A549 (cell line): ENCODE measurements at regions not wholly inside any gene's neighbourhood (a gene's known extent, or its start where the extent isn't known, plus 50 kb on each side); places are given as distances from the start of the nearest gene placed in this dataset.
A peak's percentile ranks its signal among the peaks of the same experiment; 100 is the strongest.

Experiments used
- ATAC-seq, 2 experiments: fragments of 200-7000 bp in 1 of 2; fragments of >200 bp in 1 of 2; cut with Nextera tagmentation in 1 of 2; cut with Tn5 transposase in 1 of 2; 3 replicates each; pipeline versions ENCODE4 v1.8.0 to v1.9.1; 2018 to 2020; ENCODE audit warnings: mild to moderate bottlenecking in 1 of 2, moderate library complexity in 1 of 2
- CTCF ChIA-PET: fragments of 300-600 bp; sonication (Branson Sonifier 250); formaldehyde crosslinking; extraction: SDS; loops from one replicate; lab custom pipeline; 2021; ENCODE audit warnings: antibody characterized with exemption, inconsistent platforms; lab: Yijun Ruan, JAX
- POLR2A ChIA-PET: fragments of 350-600 bp; formaldehyde crosslinking; extraction: SDS; loops from one replicate; lab custom pipeline; 2021; ENCODE audit warnings: antibody characterized with exemption, inconsistent platforms; lab: Yijun Ruan, JAX
- DNase-seq, 2 experiments: peaks; one replicate each; pipeline versions ENCODE4 v3.0.0 to v3.0.0-alpha.2; 2011 to 2016; ENCODE audit warnings: low read depth in 1 of 2, low spot score in 1 of 2
- FAIRE-seq: peaks from 2 replicates; lab custom pipeline; 2011; peaks lifted over from hg19 to GRCh38; lab: Jason Lieb, UNC
- H3K27ac ChIP-seq, 2 experiments: fragments of >200 bp; sonication (Bioruptor Twin); formaldehyde crosslinking; 3 replicates each; pipeline ENCODE4 v1.5.1; 2016 to 2017
- H3K4me1 ChIP-seq: fragments of >200 bp; sonication (Bioruptor Twin); formaldehyde crosslinking; 3 replicates; pipeline ENCODE4 v1.6.1; 2016
- H3K4me2 ChIP-seq: fragments of >200 bp; sonication (Bioruptor Twin); formaldehyde crosslinking; 3 replicates; pipeline ENCODE4 v1.6.1; 2016
- H3K4me3 ChIP-seq: fragments of >200 bp; sonication (Bioruptor Twin); formaldehyde crosslinking; 3 replicates; pipeline ENCODE4 v1.5.1; 2016
- H3K9me3 ChIP-seq: fragments of >200 bp; sonication (Bioruptor Twin); formaldehyde crosslinking; 3 replicates; pipeline ENCODE4 v1.6.1; 2016
- BHLHE40 ChIP-seq: IDR thresholded peaks from 2 replicates; pipeline ENCODE4 v1.6.1; 2012; ENCODE audit warnings: low read depth, low read length, inconsistent platforms
- CBX2 ChIP-seq: fragments of 200-600 bp; sonication (generic); IDR thresholded peaks from 2 replicates; pipeline ENCODE4 v1.6.1; 2016; ENCODE audit warnings: low read depth, mild to moderate bottlenecking, borderline replicate concordance
- CBX8 ChIP-seq: fragments of 200-600 bp; sonication (generic); IDR thresholded peaks from 2 replicates; pipeline ENCODE4 v1.6.1; 2016
- CEBPB ChIP-seq, 2 experiments: fragments of >200 bp in 1 of 2; sonication (Bioruptor Twin) in 1 of 2; formaldehyde crosslinking in 1 of 2; IDR thresholded peaks; 2 replicates each; pipeline ENCODE4 v1.6.1; 2012 to 2016
- EHMT2 ChIP-seq: fragments of 200-600 bp; sonication (generic); IDR thresholded peaks from 2 replicates; pipeline ENCODE4 v1.6.1; 2016; ENCODE audit warnings: antibody characterized with exemption, low read depth, mild to moderate bottlenecking, moderate library complexity
- FOSL2 ChIP-seq, 2 experiments: fragments of 450-650 bp in 1 of 2; fragments of >200 bp in 1 of 2; sonication (Bioruptor Twin) in 1 of 2; formaldehyde crosslinking; IDR thresholded peaks; 2 replicates each; pipeline versions ENCODE4 v1.5.0 to v1.6.1; 2016 to 2020; ENCODE audit warnings: mild to moderate bottlenecking in 1 of 2, moderate library complexity in 1 of 2
- HEYL ChIP-seq: fragments of 250-450 bp; sonication (Bioruptor Pico); IDR thresholded peaks from 2 replicates; pipeline ENCODE4 v1.8.0; 2021; ENCODE audit warnings: mild to moderate bottlenecking, moderate library complexity
- HOXA7 ChIP-seq: fragments of 250-450 bp; sonication (Bioruptor Pico); IDR thresholded peaks from 2 replicates; pipeline ENCODE4 v1.5.0; 2020; ENCODE audit warnings: mild to moderate bottlenecking, moderate library complexity
- HOXB5 ChIP-seq: fragments of 250-450 bp; sonication (Bioruptor Pico); IDR thresholded peaks from 2 replicates; pipeline ENCODE4 v1.5.0; 2020; ENCODE audit warnings: mild to moderate bottlenecking, moderate library complexity
- JUNB ChIP-seq: fragments of >200 bp; sonication (Bioruptor Twin); formaldehyde crosslinking; IDR thresholded peaks from 2 replicates; pipeline ENCODE4 v1.6.1; 2016
- NFE2L2 ChIP-seq: fragments of 150-350 bp; conservative IDR thresholded peaks from 2 replicates; pipeline ENCODE4 v1.6.1; 2014; ENCODE audit warnings: low read length
- NR3C1 ChIP-seq: fragments of >200 bp; sonication (Bioruptor Twin); formaldehyde crosslinking; IDR thresholded peaks from 3 replicates; pipeline ENCODE4 v1.6.1; 2017
- POLR2A ChIP-seq: IDR thresholded peaks from 2 replicates; pipeline ENCODE4 v1.6.1; 2012; ENCODE audit warnings: mild to moderate bottlenecking, low read length
- RCOR1 ChIP-seq: fragments of 150-350 bp; IDR thresholded peaks from 2 replicates; pipeline ENCODE4 v1.6.1; 2014; ENCODE audit warnings: antibody characterized with exemption, low read length, low read depth
- TFCP2L1 ChIP-seq: fragments of 250-450 bp; sonication (Bioruptor Pico); IDR thresholded peaks from 2 replicates; pipeline ENCODE4 v1.5.0; 2021; ENCODE audit warnings: mild to moderate bottlenecking
- TP53 ChIP-seq: fragments of 250-450 bp; sonication (Bioruptor Pico); IDR thresholded peaks from 2 replicates; pipeline ENCODE4 v1.5.0; 2021; ENCODE audit warnings: mild to moderate bottlenecking, moderate library complexity
- ZC3H11A ChIP-seq: fragments of 450-650 bp; IDR thresholded peaks from 2 replicates; pipeline ENCODE4 v1.6.1; 2014; ENCODE audit warnings: antibody characterized with exemption, mild to moderate bottlenecking
- WGBS: methylation state at CpG from one replicate; pipeline ENCODE4 v1.1.6; 2017; ENCODE audit errors: missing lambda C conversion rate; 5-methylcytosine and 5-hydroxymethylcytosine counted together
- TF ChIP-seq, protein P1 (sequence below): IDR thresholded peaks from 2 replicates; pipeline ENCODE4 v1.6.1; 2012
- TF ChIP-seq, protein P2 (sequence below): IDR thresholded peaks from 2 replicates; pipeline ENCODE4 v1.6.1; 2012; ENCODE audit warnings: low read depth, borderline replicate concordance
- TF ChIP-seq, protein P3 (sequence below): fragments of 250-450 bp; sonication (Bioruptor Pico); IDR thresholded peaks from 2 replicates; pipeline ENCODE4 v1.5.0; 2020; ENCODE audit warnings: low read depth, mild to moderate bottlenecking, moderate library complexity
- TF ChIP-seq, protein P4 (sequence below): fragments of 200-600 bp; sonication (generic); IDR thresholded peaks from 2 replicates; pipeline ENCODE4 v1.6.1; 2016; ENCODE audit warnings: antibody characterized with exemption, mild to moderate bottlenecking, moderate library complexity

DNA sequence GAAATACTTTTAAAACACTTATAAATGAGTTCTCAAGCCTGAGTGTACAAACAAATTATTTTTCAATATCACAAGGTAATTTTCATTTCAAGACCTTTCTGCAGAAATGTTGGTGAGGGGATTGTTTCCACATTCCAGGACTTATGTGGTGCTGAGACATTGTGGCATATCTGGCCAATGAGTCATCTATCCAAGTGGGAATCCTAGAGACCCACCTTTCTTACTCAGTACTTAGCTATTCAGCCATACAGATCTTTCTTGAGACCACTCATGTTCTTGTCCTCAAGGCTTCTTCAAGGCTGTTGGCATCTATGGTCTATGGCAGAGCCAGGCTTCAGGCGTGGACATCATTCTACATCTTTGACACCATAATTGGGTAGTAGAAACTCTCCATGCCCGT, 225.4 kb downstream of the DKK1 start:
- peak in 1 of 2 experiments; percentile 75; a peak in 3 of 6 replicates for ATAC-seq
- 83% methylated on average over 2 of the region's 2 CpGs for WGBS
- ChIA-PET CTCF (interaction anchor here (1.4 kb wide), 1 partner anchor 52 kb away, joined by 6 read pairs; no protein-coding TSS in a partner anchor), POLR2A (no interaction called here)
- no peak for FAIRE-seq
- peak; percentile 3 to 58 for DNase-seq
- Histone ChIP-seq H3K4me1 (peaks cover 20% of the 10 kb centered on the region), H3K4me3 (no peak overlapping the region)
- TF ChIP-seq JUNB (peak; percentile 23; the same call in 1 of the 2 replicates), CBX2 (no peak), FOSL2 (IDR thresholded peaks at IDR 0.05) (0 out of 2 replicates have a peak, but pooled peaks have one; percentile 14), FOSL2 (CRISPR knock-in tag; IDR thresholded peaks at IDR 0.05) (no peak; the same call in 1 of the 2 replicates)
- TF ChIP-seq, all 56 proteins: peak for 2
- peak overlapping the region; percentile 42; the same call in 2 of the 3 replicates for H3K4me2 ChIP-seq
- no peaks in the 10 kb centered on the region for H3K9me3 ChIP-seq
- H3K27ac ChIP-seq, result peak overlapping the region; percentile 28 to 52; a peak in 3 of 6 replicates

DNA sequence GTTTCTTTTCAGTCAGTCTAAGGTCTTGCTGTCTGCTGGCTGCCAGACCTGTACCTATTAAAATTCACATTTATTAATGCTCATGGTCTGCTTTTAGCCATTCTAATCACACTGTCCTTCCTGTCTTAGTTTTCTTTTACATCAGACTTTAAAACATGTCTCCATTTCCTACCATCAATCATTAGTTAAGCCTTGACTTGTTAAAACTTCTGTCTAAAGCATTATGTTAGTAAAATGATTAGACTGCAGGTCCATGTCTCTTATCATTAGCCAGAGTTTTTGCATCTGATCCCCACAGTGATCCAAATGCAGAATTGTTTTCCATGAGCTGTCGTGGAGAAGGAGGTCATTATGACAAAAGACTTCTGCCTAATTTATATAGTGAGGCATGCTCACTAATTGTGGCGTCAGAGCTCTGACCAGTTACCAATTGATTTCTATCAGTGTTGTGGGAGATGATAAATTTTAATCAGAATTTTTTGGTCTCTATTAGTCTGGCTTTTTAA, 226.5 kb downstream of the DKK1 start:
- WGBS, result 86% methylated on average over 2 of the region's 2 CpGs
- ChIA-PET POLR2A (no interaction called here), CTCF (interaction anchor here (0.6 to 1.0 kb wide), 5 partner anchors 11 to 1175 kb away, joined by 3 read pairs; no protein-coding TSS in a partner anchor)
- FAIRE-seq (peak; percentile 36), ATAC-seq (no peak), DNase-seq (no peak)
- Histone ChIP-seq H3K4me1 (peaks cover 20% of the 10 kb centered on the region), H3K4me2 (no peak overlapping the region), H3K4me3 (no peak overlapping the region), H3K27ac (peak overlapping the region in 1 of 2 experiments; percentile 8; a peak in 1 of 6 replicates), H3K9me3 (no peaks in the 10 kb centered on the region)
- TF ChIP-seq NR3C1 (no peak), CBX8 (no peak), ZC3H11A (no peak), EHMT2 (no peak), TP53 (no peak), NFE2L2 (no peak), HOXA7 (CRISPR knock-in tag) (no peak), BHLHE40 (no peak), HEYL (no peak), RCOR1 (no peak), POLR2A (no peak), TFCP2L1 (no peak), HOXB5 (CRISPR knock-in tag) (no peak), CEBPB (IDR thresholded peaks at IDR 0.05) (no peak)
- TF ChIP-seq, protein P1, sequence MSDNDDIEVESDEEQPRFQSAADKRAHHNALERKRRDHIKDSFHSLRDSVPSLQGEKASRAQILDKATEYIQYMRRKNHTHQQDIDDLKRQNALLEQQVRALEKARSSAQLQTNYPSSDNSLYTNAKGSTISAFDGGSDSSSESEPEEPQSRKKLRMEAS, result no peak
- TF ChIP-seq, protein P2, sequence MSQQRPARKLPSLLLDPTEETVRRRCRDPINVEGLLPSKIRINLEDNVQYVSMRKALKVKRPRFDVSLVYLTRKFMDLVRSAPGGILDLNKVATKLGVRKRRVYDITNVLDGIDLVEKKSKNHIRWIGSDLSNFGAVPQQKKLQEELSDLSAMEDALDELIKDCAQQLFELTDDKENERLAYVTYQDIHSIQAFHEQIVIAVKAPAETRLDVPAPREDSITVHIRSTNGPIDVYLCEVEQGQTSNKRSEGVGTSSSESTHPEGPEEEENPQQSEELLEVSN, result no peak
- TF ChIP-seq, protein P3, sequence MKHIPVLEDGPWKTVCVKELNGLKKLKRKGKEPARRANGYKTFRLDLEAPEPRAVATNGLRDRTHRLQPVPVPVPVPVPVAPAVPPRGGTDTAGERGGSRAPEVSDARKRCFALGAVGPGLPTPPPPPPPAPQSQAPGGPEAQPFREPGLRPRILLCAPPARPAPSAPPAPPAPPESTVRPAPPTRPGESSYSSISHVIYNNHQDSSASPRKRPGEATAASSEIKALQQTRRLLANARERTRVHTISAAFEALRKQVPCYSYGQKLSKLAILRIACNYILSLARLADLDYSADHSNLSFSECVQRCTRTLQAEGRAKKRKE, result no peak
- TF ChIP-seq, protein P4, sequence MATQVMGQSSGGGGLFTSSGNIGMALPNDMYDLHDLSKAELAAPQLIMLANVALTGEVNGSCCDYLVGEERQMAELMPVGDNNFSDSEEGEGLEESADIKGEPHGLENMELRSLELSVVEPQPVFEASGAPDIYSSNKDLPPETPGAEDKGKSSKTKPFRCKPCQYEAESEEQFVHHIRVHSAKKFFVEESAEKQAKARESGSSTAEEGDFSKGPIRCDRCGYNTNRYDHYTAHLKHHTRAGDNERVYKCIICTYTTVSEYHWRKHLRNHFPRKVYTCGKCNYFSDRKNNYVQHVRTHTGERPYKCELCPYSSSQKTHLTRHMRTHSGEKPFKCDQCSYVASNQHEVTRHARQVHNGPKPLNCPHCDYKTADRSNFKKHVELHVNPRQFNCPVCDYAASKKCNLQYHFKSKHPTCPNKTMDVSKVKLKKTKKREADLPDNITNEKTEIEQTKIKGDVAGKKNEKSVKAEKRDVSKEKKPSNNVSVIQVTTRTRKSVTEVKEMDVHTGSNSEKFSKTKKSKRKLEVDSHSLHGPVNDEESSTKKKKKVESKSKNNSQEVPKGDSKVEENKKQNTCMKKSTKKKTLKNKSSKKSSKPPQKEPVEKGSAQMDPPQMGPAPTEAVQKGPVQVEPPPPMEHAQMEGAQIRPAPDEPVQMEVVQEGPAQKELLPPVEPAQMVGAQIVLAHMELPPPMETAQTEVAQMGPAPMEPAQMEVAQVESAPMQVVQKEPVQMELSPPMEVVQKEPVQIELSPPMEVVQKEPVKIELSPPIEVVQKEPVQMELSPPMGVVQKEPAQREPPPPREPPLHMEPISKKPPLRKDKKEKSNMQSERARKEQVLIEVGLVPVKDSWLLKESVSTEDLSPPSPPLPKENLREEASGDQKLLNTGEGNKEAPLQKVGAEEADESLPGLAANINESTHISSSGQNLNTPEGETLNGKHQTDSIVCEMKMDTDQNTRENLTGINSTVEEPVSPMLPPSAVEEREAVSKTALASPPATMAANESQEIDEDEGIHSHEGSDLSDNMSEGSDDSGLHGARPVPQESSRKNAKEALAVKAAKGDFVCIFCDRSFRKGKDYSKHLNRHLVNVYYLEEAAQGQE, result no peak
